ENCODE measurements at regions not wholly inside any gene's neighbourhood (a gene's known extent, or its start where the extent isn't known, plus 50 kb on each side); places are given as distances from the start of the nearest gene placed in this dataset.
A peak's percentile ranks its signal among the peaks of the same experiment; 100 is the strongest.

- no peaks in the 10 kb centered on the region for H3K9me3 ChIP-seq
- H3K4me3 ChIP-seq: no peak overlapping the region
- H3K36me3 ChIP-seq: no peaks in the 10 kb centered on the region
- WGBS, 3 donors: 14 to 19% (median 15%) methylated on average over 4 of the region's 4 CpGs
- no peak overlapping the region for H3K27ac ChIP-seq
- intact Hi-C loops (cut with DNase I): no loop called here
- H3K27me3 ChIP-seq: no peaks in the 10 kb centered on the region
- TF ChIP-seq CTCF (IDR thresholded peaks at IDR 0.05) (no peak), POLR2A (IDR thresholded peaks at IDR 0.05) (no peak), EP300 (IDR thresholded peaks at IDR 0.05) (no peak)
- H3K4me1 ChIP-seq (ENCODE audit: insufficient read depth): peaks cover 4% of the 10 kb centered on the region
- peak in 1 of 5 donors; percentile 39 for DNase-seq
Observed at GRCh38 chr2:41836948-41837347, 210.9 kb upstream of the PKDCC start.

GRCh38 chr2:41837610-41838009, 210.2 kb upstream of the PKDCC start:
- Histone ChIP-seq H3K27ac (no peak overlapping the region), H3K27me3 (no peaks in the 10 kb centered on the region), H3K4me1 (ENCODE audit: insufficient read depth) (peaks cover 4% of the 10 kb centered on the region), H3K9me3 (no peaks in the 10 kb centered on the region), H3K36me3 (no peaks in the 10 kb centered on the region), H3K4me3 (no peak overlapping the region)
- intact Hi-C loops (cut with DNase I): no loop called here
- DNase-seq: no peak
- TF ChIP-seq EP300 (IDR thresholded peaks at IDR 0.05) (no peak), POLR2A (IDR thresholded peaks at IDR 0.05) (no peak), CTCF (IDR thresholded peaks at IDR 0.05) (no peak)

GRCh38 chr2:41840702-41841551, 206.9 kb upstream of the PKDCC start:
- Histone ChIP-seq H3K4me1 (ENCODE audit: insufficient read depth) (peaks cover 4% of the 10 kb centered on the region), H3K4me3 (peak overlapping the region; percentile 82), H3K27me3 (no peaks in the 10 kb centered on the region), H3K27ac (peak overlapping the region; percentile 17 to 70), H3K9me3 (no peaks in the 10 kb centered on the region), H3K36me3 (no peaks in the 10 kb centered on the region)
- peak; percentile 95 to 98 (median 97) for DNase-seq
- 0 to 1% (median 1%) methylated on average over 48 of the region's 48 CpGs for WGBS, 3 donors
- intact Hi-C loops (cut with DNase I): no loop called here
- TF ChIP-seq POLR2A (IDR thresholded peaks at IDR 0.05) (peak; percentile 8), CTCF (IDR thresholded peaks at IDR 0.05) (peak; percentile 93 to 98 (median 97)), EP300 (IDR thresholded peaks at IDR 0.05) (no peak)

GRCh38 chr2:41846962-41847361, 200.9 kb upstream of the PKDCC start:
- no peak overlapping the region for H3K4me3 ChIP-seq
- intact Hi-C loops (cut with DNase I): no loop called here
- no peak for TF ChIP-seq EP300 (IDR thresholded peaks at IDR 0.05)
- TF ChIP-seq POLR2A (IDR thresholded peaks at IDR 0.05): no peak
- TF ChIP-seq CTCF (IDR thresholded peaks at IDR 0.05): no peak
- H3K27me3 ChIP-seq: no peaks in the 10 kb centered on the region
- H3K27ac ChIP-seq: no peak overlapping the region
- no peak for DNase-seq
- 14 to 78% (median 35%) methylated on average over 1 of the region's 1 CpG for WGBS, 3 donors
- H3K9me3 ChIP-seq: no peaks in the 10 kb centered on the region
- no peaks in the 10 kb centered on the region for H3K36me3 ChIP-seq
- H3K4me1 ChIP-seq (ENCODE audit: insufficient read depth): no peaks in the 10 kb centered on the region
